Lower leg skin (tissue), 4 donors: ENCODE measurements at regions not wholly inside any gene's neighbourhood (a gene's known extent, or its start where the extent isn't known, plus 50 kb on each side); places are given as distances from the start of the nearest gene placed in this dataset.

Experiments
- DNase-seq, 2 donors: peaks; one replicate each; pipeline ENCODE4 v3.0.0-alpha.2; 2019; ENCODE audit warnings: low spot score in 2 of 2
- H3K4me3 ChIP-seq: fragments of 200-600 bp; sonication (generic); 2 replicates; pipeline ENCODE4 v1.5.1; 2017; ENCODE audit warnings: mild to moderate bottlenecking, low read depth; ENCODE audit not compliant: poor library complexity, severe bottlenecking
- POLR2A ChIP-seq, 2 donors: fragments of 450-650 bp; IDR thresholded peaks; one replicate each; pipeline ENCODE4 v1.6.1; 2016 to 2017; ENCODE audit warnings: antibody characterized with exemption in 2 of 2, mild to moderate bottlenecking in 1 of 2, moderate library complexity in 1 of 2
- WGBS, 2 donors: methylation state at CpG; one replicate each; pipeline ENCODE4 v1.1.5; 2018; 5-methylcytosine and 5-hydroxymethylcytosine counted together
- intact Hi-C: fragments of 100-400 bp; cut with DNase I; formaldehyde crosslinking; loops from one replicate; pipeline ENCODE4 v1.15.0; 2023; ENCODE audit warnings: low total_unique reads
- TF ChIP-seq, protein P1 (sequence below), 3 donors: fragments of 450-650 bp; IDR thresholded peaks; one replicate each; pipeline ENCODE4 v1.5.1; 2016; ENCODE audit warnings: antibody characterized with exemption in 3 of 3, mild to moderate bottlenecking in 3 of 3, moderate library complexity in 2 of 3

- intact Hi-C loops, result no loop called here
- WGBS, 2 donors, result 63 to 66% methylated on average over 5 of the region's 5 CpGs
Observed at GRCh38 chr2:22491442-22491841, 893.5 kb upstream of the KLHL29 start.

GRCh38 chr2:22494156-22494555 lies 890.8 kb upstream of the KLHL29 start:
- intact Hi-C loops, result no loop called here
- DNase-seq, result no peak
- TF ChIP-seq POLR2A (IDR thresholded peaks at IDR 0.05), result no peak
- TF ChIP-seq, protein P1, sequence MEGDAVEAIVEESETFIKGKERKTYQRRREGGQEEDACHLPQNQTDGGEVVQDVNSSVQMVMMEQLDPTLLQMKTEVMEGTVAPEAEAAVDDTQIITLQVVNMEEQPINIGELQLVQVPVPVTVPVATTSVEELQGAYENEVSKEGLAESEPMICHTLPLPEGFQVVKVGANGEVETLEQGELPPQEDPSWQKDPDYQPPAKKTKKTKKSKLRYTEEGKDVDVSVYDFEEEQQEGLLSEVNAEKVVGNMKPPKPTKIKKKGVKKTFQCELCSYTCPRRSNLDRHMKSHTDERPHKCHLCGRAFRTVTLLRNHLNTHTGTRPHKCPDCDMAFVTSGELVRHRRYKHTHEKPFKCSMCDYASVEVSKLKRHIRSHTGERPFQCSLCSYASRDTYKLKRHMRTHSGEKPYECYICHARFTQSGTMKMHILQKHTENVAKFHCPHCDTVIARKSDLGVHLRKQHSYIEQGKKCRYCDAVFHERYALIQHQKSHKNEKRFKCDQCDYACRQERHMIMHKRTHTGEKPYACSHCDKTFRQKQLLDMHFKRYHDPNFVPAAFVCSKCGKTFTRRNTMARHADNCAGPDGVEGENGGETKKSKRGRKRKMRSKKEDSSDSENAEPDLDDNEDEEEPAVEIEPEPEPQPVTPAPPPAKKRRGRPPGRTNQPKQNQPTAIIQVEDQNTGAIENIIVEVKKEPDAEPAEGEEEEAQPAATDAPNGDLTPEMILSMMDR (IDR thresholded peaks at IDR 0.05), result no peak
- WGBS, 2 donors, result 40 to 46% methylated on average over 3 of the region's 3 CpGs
- no peak overlapping the region for H3K4me3 ChIP-seq

More at GRCh38 chr2:22491442-22491841, 893.5 kb upstream of the KLHL29 start:
- no peak for DNase-seq
- TF ChIP-seq, protein P1 (IDR thresholded peaks at IDR 0.05), result no peak
- TF ChIP-seq POLR2A (IDR thresholded peaks at IDR 0.05), result no peak
- no peak overlapping the region for H3K4me3 ChIP-seq

DNA sequence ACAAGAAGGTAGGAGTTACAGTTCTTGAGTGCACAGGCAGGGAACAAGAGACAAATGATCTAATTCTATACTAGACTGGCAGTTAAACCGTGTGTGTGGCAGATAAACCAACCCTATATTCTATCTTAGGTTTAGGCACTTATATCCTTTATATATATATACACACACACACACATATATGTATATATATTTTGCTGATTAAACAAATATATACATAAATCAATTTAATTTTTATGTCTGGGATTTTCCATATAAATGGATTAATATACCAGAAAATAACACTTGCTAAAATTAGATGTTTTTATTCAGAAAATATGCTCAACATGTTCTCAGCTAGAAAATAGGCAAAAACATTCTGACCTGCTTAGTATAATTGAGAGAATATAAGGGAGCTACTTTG lies 887.9 kb upstream of the KLHL29 start:
- intact Hi-C loops, result no loop called here
- 86 to 93% methylated on average over 1 of the region's 1 CpG for WGBS, 2 donors
- no peak for TF ChIP-seq POLR2A (IDR thresholded peaks at IDR 0.05)
- TF ChIP-seq, protein P1 (IDR thresholded peaks at IDR 0.05), result no peak

GRCh38 chr2:22497789-22498188 lies 887.2 kb upstream of the KLHL29 start:
- TF ChIP-seq, protein P1 (IDR thresholded peaks at IDR 0.05), result no peak
- TF ChIP-seq POLR2A (IDR thresholded peaks at IDR 0.05), result no peak
- DNase-seq, result no peak
- 75 to 80% methylated on average over 3 of the region's 3 CpGs for WGBS, 2 donors
- intact Hi-C loops, result no loop called here
- H3K4me3 ChIP-seq, result no peak overlapping the region

More for the DNA sequence above, 887.9 kb upstream of the KLHL29 start:
- H3K4me3 ChIP-seq, result no peak overlapping the region
- no peak for DNase-seq

DNA sequence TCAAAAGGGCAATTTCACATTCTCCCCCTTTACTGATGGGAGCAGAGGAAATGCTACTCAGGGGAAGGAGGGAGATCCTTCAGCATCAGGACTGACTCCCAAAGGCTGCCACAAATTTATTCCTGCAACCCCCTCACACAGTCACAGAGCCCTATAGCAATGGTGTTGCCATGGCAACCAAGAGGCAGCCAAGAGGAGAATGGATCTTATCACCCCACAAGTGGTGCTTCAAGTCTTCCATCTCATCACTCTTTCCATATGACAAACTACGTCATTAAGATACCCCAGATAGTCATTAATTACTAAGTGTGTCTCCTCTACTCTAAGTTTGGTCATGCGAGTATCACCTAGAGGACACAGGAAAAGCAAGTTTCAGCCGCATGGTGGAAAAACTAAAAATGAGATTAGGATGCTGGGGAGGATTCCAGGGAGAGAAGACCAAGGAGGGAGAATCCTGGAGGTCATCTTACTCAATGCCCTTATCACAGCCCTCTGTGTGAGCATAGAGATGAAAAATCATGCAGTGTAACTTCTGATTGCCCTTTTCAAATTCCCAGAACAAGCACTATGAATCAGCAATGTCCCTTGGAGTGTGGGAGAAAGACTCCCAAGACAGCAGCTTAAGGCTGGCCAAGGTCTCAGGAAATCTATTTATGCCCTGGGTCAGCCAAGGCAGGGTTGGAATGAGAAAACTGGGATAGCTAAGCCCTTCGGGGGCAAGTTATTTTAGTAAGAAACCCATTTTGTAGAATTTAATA lies 885.7 kb upstream of the KLHL29 start:
- peak in 1 of 2 donors; percentile 44 for DNase-seq
- TF ChIP-seq, protein P1 (IDR thresholded peaks at IDR 0.05), result no peak
- H3K4me3 ChIP-seq, result no peak overlapping the region
- intact Hi-C loops, result no loop called here
- 71% methylated on average over 4 of the region's 4 CpGs for WGBS, 2 donors

DNA sequence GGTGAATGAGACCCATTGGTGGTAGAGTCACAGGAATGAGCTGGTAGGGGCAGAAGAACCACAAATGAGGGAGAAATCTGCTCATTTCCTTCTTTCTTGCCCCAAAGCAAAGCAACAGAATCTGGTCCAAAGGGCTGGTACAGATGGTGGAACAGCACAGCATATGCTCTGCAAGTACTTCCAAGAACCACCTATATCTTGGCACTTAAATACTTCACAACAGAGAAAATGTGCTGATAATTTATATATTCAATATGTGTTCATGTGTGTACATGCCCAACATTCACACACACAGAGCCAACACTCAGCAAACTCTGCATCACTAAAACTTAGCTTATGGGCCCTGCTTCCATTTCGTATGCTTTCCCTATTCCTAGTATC lies 884.4 kb upstream of the KLHL29 start:
- TF ChIP-seq, protein P1 (IDR thresholded peaks at IDR 0.05), result no peak
- 57 to 62% methylated on average over 1 of the region's 1 CpG for WGBS, 2 donors
- intact Hi-C loops, result no loop called here
- H3K4me3 ChIP-seq, result no peak overlapping the region
- DNase-seq, result no peak
